Common myeloid progenitor, CD34-positive (primary cell): ENCODE measurements at regions not wholly inside any gene's neighbourhood (a gene's known extent, or its start where the extent isn't known, plus 50 kb on each side); places are given as distances from the start of the nearest gene placed in this dataset.

ENCODE experiments used
- CTCF ChIA-PET: fragments of 350-600 bp; sonication (Branson Sonifier 250); formaldehyde crosslinking; loops from one replicate; lab custom pipeline; 2021; ENCODE audit warnings: antibody characterized with exemption; lab: Charles Lee
- POLR2A ChIA-PET: fragments of 350-600 bp; sonication (Branson Sonifier 250); formaldehyde crosslinking; loops from one replicate; lab custom pipeline; 2021; ENCODE audit warnings: antibody characterized with exemption; lab: Charles Lee
- DNase-seq, 3 donors: peaks; one replicate each; pipeline versions ENCODE4 v3.0.0 to v3.0.0-alpha.2; 2013
- H3K27ac ChIP-seq, 2 experiments: 1 replicate in 1 of 2; 2 replicates in 1 of 2; pipeline ENCODE4 v1.7.0; 2013; ENCODE audit warnings: inconsistent platforms in 2 of 2, low read length in 2 of 2, mild to moderate bottlenecking in 2 of 2, low read depth in 1 of 2, moderate library complexity in 1 of 2; ENCODE audit not compliant: severe bottlenecking in 2 of 2, insufficient read depth in 1 of 2, poor library complexity in 1 of 2
- H3K27me3 ChIP-seq, 5 experiments: replicated peaks in 2 of 5; 1 replicate in 3 of 5; 2 replicates in 2 of 5; pipeline versions ENCODE4 v1.6.1 to v1.7.0; 2013; ENCODE audit warnings: low read length in 4 of 5, mild to moderate bottlenecking in 2 of 5, moderate library complexity in 2 of 5, inconsistent platforms in 1 of 5; ENCODE audit not compliant: insufficient read depth in 5 of 5, control insufficient read depth in 4 of 5
- H3K36me3 ChIP-seq, 4 experiments: 1 replicate in 2 of 4; 2 replicates in 2 of 4; pipeline versions ENCODE4 v1.6.1 to v1.7.0; 2013; ENCODE audit warnings: low read length in 3 of 4, control low read depth in 1 of 4, mild to moderate bottlenecking in 1 of 4; ENCODE audit not compliant: control insufficient read depth in 4 of 4, insufficient read depth in 4 of 4
- H3K4me1 ChIP-seq, 4 experiments: 1 replicate in 3 of 4; 2 replicates in 1 of 4; pipeline versions ENCODE4 v1.6.1 to v1.7.1; 2013; ENCODE audit warnings: low read length in 3 of 4, mild to moderate bottlenecking in 3 of 4, control low read depth in 1 of 4, inconsistent platforms in 1 of 4, moderate library complexity in 1 of 4; ENCODE audit not compliant: control insufficient read depth in 4 of 4, insufficient read depth in 4 of 4; ENCODE audit errors: control extremely low read depth in 1 of 4
- H3K4me3 ChIP-seq, 7 experiments: 1 replicate in 4 of 7; 2 replicates in 3 of 7; pipeline versions ENCODE4 v1.5.1 to v1.7.0; 2013; ENCODE audit warnings: mild to moderate bottlenecking in 7 of 7, low read length in 6 of 7, moderate library complexity in 6 of 7, inconsistent platforms in 2 of 7, low read depth in 2 of 7, control low read depth in 1 of 7; ENCODE audit not compliant: insufficient read depth in 4 of 7, control insufficient read depth in 1 of 7; ENCODE audit errors: extremely low read depth in 1 of 7
- H3K9me3 ChIP-seq, 5 experiments: 1 replicate in 4 of 5; 2 replicates in 1 of 5; pipeline versions ENCODE4 v1.6.1 to v1.7.1; 2013; ENCODE audit warnings: low read length in 4 of 5, mild to moderate bottlenecking in 2 of 5, inconsistent platforms in 1 of 5, low read depth in 1 of 5, moderate library complexity in 1 of 5; ENCODE audit not compliant: control insufficient read depth in 4 of 5, insufficient read depth in 2 of 5; ENCODE audit errors: control extremely low read depth in 1 of 5
- WGBS: methylation state at CpG from one replicate; pipeline ENCODE4 v1.1.5; 2013; ENCODE audit not compliant: insufficient coverage; 5-methylcytosine and 5-hydroxymethylcytosine counted together

- no CpG with 5 or more reads among the region's 1 CpG for WGBS
- Histone ChIP-seq H3K4me3 (no peak overlapping the region), H3K36me3 (no peaks in the 10 kb centered on the region), H3K27me3 (no peaks in the 10 kb centered on the region), H3K4me1 (no peaks in the 10 kb centered on the region), H3K9me3 (peaks cover 0 to 2% (median 0%) of the 10 kb centered on the region in 5 experiments), H3K27ac (no peak overlapping the region)
- POLR2A ChIA-PET, result no interaction called here
- CTCF ChIA-PET, result no interaction called here
- no peak for DNase-seq
These were observed 534.5 kb downstream of the OMA1 start for GRCh38 chr1:58011978-58012377.

- Histone ChIP-seq H3K4me3 (no peak overlapping the region), H3K4me1 (peaks cover 0 to 4% (median 0%) of the 10 kb centered on the region in 4 experiments), H3K36me3 (no peaks in the 10 kb centered on the region), H3K27me3 (peaks cover 0 to 3% (median 0%) of the 10 kb centered on the region in 5 experiments), H3K27ac (no peak overlapping the region), H3K9me3 (peaks cover 0 to 2% (median 0%) of the 10 kb centered on the region in 5 experiments)
- 94% methylated on average over 2 of the region's 4 CpGs for WGBS
- DNase-seq, result no peak
- CTCF ChIA-PET, result no interaction called here
- POLR2A ChIA-PET, result no interaction called here
These were observed 540.0 kb downstream of the OMA1 start for GRCh38 chr1:58006421-58007046.

GRCh38 chr1:58005212-58005611 is 541.3 kb downstream of the OMA1 start:
- Histone ChIP-seq H3K9me3 (no peaks in the 10 kb centered on the region), H3K27me3 (peaks cover 0 to 3% (median 0%) of the 10 kb centered on the region in 5 experiments), H3K27ac (no peak overlapping the region), H3K36me3 (no peaks in the 10 kb centered on the region), H3K4me3 (no peak overlapping the region), H3K4me1 (peaks cover 0 to 4% (median 0%) of the 10 kb centered on the region in 4 experiments)
- DNase-seq, result peak in 2 of 3 donors; percentile 17 to 36
- POLR2A ChIA-PET, result no interaction called here
- CTCF ChIA-PET, result interaction anchor here (1.0 kb wide), 1 partner anchor 8 kb away, joined by 3 read pairs; no protein-coding TSS in a partner anchor
- no CpG with 5 or more reads among the region's 2 CpGs for WGBS

DNA sequence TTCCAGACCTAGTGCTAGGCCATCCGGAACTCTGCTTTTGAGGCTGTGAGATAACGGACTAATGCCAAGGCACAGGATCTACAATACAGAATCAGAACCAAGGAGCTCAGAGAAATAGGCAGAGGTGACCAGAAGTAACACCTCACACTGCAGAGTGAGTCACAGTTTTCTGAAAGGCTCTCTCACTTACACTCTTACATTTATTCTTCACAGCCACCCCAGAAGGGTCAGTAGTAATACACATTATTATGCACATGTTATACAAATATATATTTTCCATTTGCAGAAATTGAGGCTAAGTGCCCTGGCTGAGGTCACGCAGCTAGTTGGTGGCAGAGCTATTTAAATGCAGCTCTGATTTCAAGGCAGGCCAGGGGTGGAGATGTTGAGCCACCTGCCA is 542.5 kb downstream of the OMA1 start:
- POLR2A ChIA-PET, result no interaction called here
- H3K27me3 ChIP-seq, result peaks cover 0 to 3% (median 0%) of the 10 kb centered on the region in 5 experiments
- no peak for DNase-seq
- no peak overlapping the region for H3K4me3 ChIP-seq
- 94% methylated on average over 3 of the region's 3 CpGs for WGBS
- CTCF ChIA-PET, result interaction anchor here (0.9 kb wide), 1 partner anchor 31 kb away, joined by 3 read pairs; no protein-coding TSS in a partner anchor
- peaks cover 0 to 4% (median 0%) of the 10 kb centered on the region in 4 experiments for H3K4me1 ChIP-seq
- H3K36me3 ChIP-seq, result no peaks in the 10 kb centered on the region
- no peak overlapping the region for H3K27ac ChIP-seq
- H3K9me3 ChIP-seq, result peaks cover 0 to 2% (median 0%) of the 10 kb centered on the region in 5 experiments

- no peak overlapping the region for H3K4me3 ChIP-seq
- DNase-seq, result no peak
- H3K4me1 ChIP-seq, result peaks cover 0 to 4% (median 0%) of the 10 kb centered on the region in 4 experiments
- H3K27ac ChIP-seq, result no peak overlapping the region
- ChIA-PET POLR2A (no interaction called here), CTCF (no interaction called here)
- no peaks in the 10 kb centered on the region for H3K36me3 ChIP-seq
- peaks cover 0 to 3% (median 0%) of the 10 kb centered on the region in 5 experiments for H3K27me3 ChIP-seq
- H3K9me3 ChIP-seq, result peaks cover 0 to 8% (median 0%) of the 10 kb centered on the region in 5 experiments
- 90% methylated on average over 2 of the region's 3 CpGs for WGBS
These were observed 543.5 kb downstream of the OMA1 start for GRCh38 chr1:58003059-58003458.

GRCh38 chr1:58000821-58001220 is 545.7 kb downstream of the OMA1 start:
- CTCF ChIA-PET, result no interaction called here

GRCh38 chr1:58000116-58000515 is 546.4 kb downstream of the OMA1 start:
- CTCF ChIA-PET, result no interaction called here
- POLR2A ChIA-PET, result no interaction called here
- DNase-seq, result peak in 2 of 3 donors; percentile 5 to 40
- H3K9me3 ChIP-seq, result peaks cover 0 to 23% (median 5%) of the 10 kb centered on the region in 5 experiments
- H3K36me3 ChIP-seq, result no peaks in the 10 kb centered on the region
- WGBS, result 100% methylated on average over 1 of the region's 1 CpG
- no peak overlapping the region for H3K4me3 ChIP-seq
- no peak overlapping the region for H3K27ac ChIP-seq
- peaks cover 0 to 3% (median 0%) of the 10 kb centered on the region in 5 experiments for H3K27me3 ChIP-seq
- no peaks in the 10 kb centered on the region for H3K4me1 ChIP-seq

More at GRCh38 chr1:58000821-58001220, 545.7 kb downstream of the OMA1 start:
- Histone ChIP-seq H3K36me3 (no peaks in the 10 kb centered on the region), H3K27me3 (peaks cover 0 to 3% (median 0%) of the 10 kb centered on the region in 5 experiments), H3K27ac (no peak overlapping the region), H3K4me1 (peaks cover 0 to 4% (median 0%) of the 10 kb centered on the region in 4 experiments), H3K4me3 (no peak overlapping the region), H3K9me3 (peaks cover 0 to 23% (median 5%) of the 10 kb centered on the region in 5 experiments)
- DNase-seq, result no peak
- POLR2A ChIA-PET, result no interaction called here
- WGBS, result 63% methylated on average over 1 of the region's 1 CpG
